Astrocyte of the spinal cord (primary cell): ENCODE measurements at regions not wholly inside any gene's neighbourhood (a gene's known extent, or its start where the extent isn't known, plus 50 kb on each side); places are given as distances from the start of the nearest gene placed in this dataset.

Experiments used
- DNase-seq: peaks from one replicate; pipeline ENCODE4 v3.0.0; 2011; ENCODE audit warnings: low read depth, low spot score
- H3K4me3 ChIP-seq: 2 replicates; pipeline ENCODE4 v1.5.1; 2011; ENCODE audit warnings: low read depth, mild to moderate bottlenecking, low read length, moderate library complexity
- CTCF ChIP-seq: IDR thresholded peaks from 2 replicates; pipeline ENCODE4 v1.5.1; 2012; ENCODE audit warnings: low read depth, mild to moderate bottlenecking, low read length, inconsistent platforms
- in situ Hi-C: cut with HindIII; loops from 2 replicates; pipeline ENCODE4 v1.10.0; 2017; ENCODE audit warnings: low sequenced_read_pairs

- in situ Hi-C loops: no loop called here
These were observed 277.3 kb downstream of the LRATD1 start for GRCh38 chr2:14909795-14910194.

GRCh38 chr2:14910654-14911053 lies 278.1 kb downstream of the LRATD1 start:
- no peak overlapping the region for H3K4me3 ChIP-seq
- in situ Hi-C loops: no loop called here
- no peak for DNase-seq
- TF ChIP-seq CTCF: no peak

More at GRCh38 chr2:14909795-14910194, 277.3 kb downstream of the LRATD1 start:
- TF ChIP-seq CTCF: no peak
- no peak overlapping the region for H3K4me3 ChIP-seq
- no peak for DNase-seq

- H3K4me3 ChIP-seq: no peak overlapping the region
- no peak for DNase-seq
- TF ChIP-seq CTCF: no peak
- in situ Hi-C loops: no loop called here
These were observed 283.5 kb downstream of the LRATD1 start for GRCh38 chr2:14915983-14916382.

GRCh38 chr2:14923820-14924580 lies 291.5 kb downstream of the LRATD1 start:
- no peak for TF ChIP-seq CTCF
- DNase-seq: no peak
- in situ Hi-C loops: no loop called here

GRCh38 chr2:14925471-14925870 lies 293.0 kb downstream of the LRATD1 start:
- no peak overlapping the region for H3K4me3 ChIP-seq
- no peak for DNase-seq
- in situ Hi-C loops: no loop called here

More at GRCh38 chr2:14923820-14924580, 291.5 kb downstream of the LRATD1 start:
- H3K4me3 ChIP-seq: no peak overlapping the region

GRCh38 chr2:14927021-14927564 lies 294.6 kb downstream of the LRATD1 start:
- in situ Hi-C loops: no loop called here
- no peak for DNase-seq

More at GRCh38 chr2:14925471-14925870, 293.0 kb downstream of the LRATD1 start:
- no peak for TF ChIP-seq CTCF

More at GRCh38 chr2:14927021-14927564, 294.6 kb downstream of the LRATD1 start:
- TF ChIP-seq CTCF: no peak
- no peak overlapping the region for H3K4me3 ChIP-seq
